Transverse colon (tissue), 4 donors: ENCODE measurements at regions not wholly inside any gene's neighbourhood (a gene's known extent, or its start where the extent isn't known, plus 50 kb on each side); places are given as distances from the start of the nearest gene placed in this dataset.

Source experiments
- DNase-seq: peaks from one replicate; pipeline ENCODE4 v3.0.0-alpha.2; 2019
- H3K27ac ChIP-seq, 4 donors: fragments of 200-600 bp; sonication (generic); 2 replicates each; pipeline ENCODE4 v1.5.1; 2016 to 2018; ENCODE audit warnings: inconsistent platforms in 4 of 4
- H3K27me3 ChIP-seq: fragments of 200-600 bp; sonication (generic); 2 replicates; pipeline ENCODE4 v1.5.1; 2017; ENCODE audit warnings: inconsistent platforms
- H3K36me3 ChIP-seq, 4 donors: fragments of 200-600 bp; sonication (generic); 2 replicates each; pipeline ENCODE4 v1.5.1; 2017 to 2019; ENCODE audit warnings: inconsistent platforms in 4 of 4
- H3K4me1 ChIP-seq, 4 donors: fragments of 200-600 bp; sonication (generic); 2 replicates each; pipeline ENCODE4 v1.5.1; 2017 to 2020; ENCODE audit warnings: inconsistent platforms in 4 of 4
- H3K4me3 ChIP-seq, 4 donors: fragments of 200-600 bp; sonication (generic); 1 replicate in 1 of 4; 2 replicates in 3 of 4; pipeline versions ENCODE4 v1.5.1 to v1.6.1; 2017 to 2019; ENCODE audit warnings: inconsistent platforms in 4 of 4
- H3K9me3 ChIP-seq, 2 donors: fragments of 200-600 bp; sonication (generic); 2 replicates each; pipeline ENCODE4 v1.5.1; 2017 to 2019; ENCODE audit warnings: inconsistent platforms in 2 of 2
- CTCF ChIP-seq, 5 experiments: fragments of 200-600 bp in 3 of 5; fragments of 450-650 bp in 2 of 5; sonication (generic) in 3 of 5; IDR thresholded peaks; 1 replicate in 2 of 5; 2 replicates in 3 of 5; pipeline ENCODE4 v1.5.1; 2016 to 2017; ENCODE audit warnings: antibody characterized with exemption in 5 of 5, inconsistent platforms in 3 of 5, mild to moderate bottlenecking in 2 of 5, moderate library complexity in 1 of 5
- EP300 ChIP-seq: sonication (generic); formaldehyde crosslinking; IDR thresholded peaks from one replicate; pipeline ENCODE4 v1.6.1; 2017; ENCODE audit warnings: antibody characterized with exemption, low read depth
- POLR2A ChIP-seq: fragments of 450-650 bp; IDR thresholded peaks from one replicate; pipeline ENCODE4 v1.6.1; 2016; ENCODE audit warnings: antibody characterized with exemption, mild to moderate bottlenecking, moderate library complexity
- POLR2AphosphoS5 ChIP-seq, 3 donors: sonication (generic); formaldehyde crosslinking; IDR thresholded peaks; one replicate each; pipeline ENCODE4 v1.6.1; 2016; ENCODE audit warnings: antibody characterized with exemption in 3 of 3
- WGBS, 2 donors: methylation state at CpG; one replicate each; pipeline ENCODE4 v1.1.5; 2018; ENCODE audit warnings: low coverage in 1 of 2; 5-methylcytosine and 5-hydroxymethylcytosine counted together
- in situ Hi-C, 4 donors: fragments of 200-750 bp; cut with MboI; loops; one replicate each; pipeline versions ENCODE4 v1.15.0 to v1.15.1; 2017; ENCODE audit warnings: low sequenced_read_pairs in 3 of 4, low pct_ligation_motif_present in 1 of 4, low pct_unique_long_range_greater_than_20kb in 1 of 4
- intact Hi-C: fragments of 100-400 bp; cut with DNase I; formaldehyde crosslinking; loops from one replicate; pipeline ENCODE4 v1.15.1; 2023; ENCODE audit warnings: low total_unique reads

DNA sequence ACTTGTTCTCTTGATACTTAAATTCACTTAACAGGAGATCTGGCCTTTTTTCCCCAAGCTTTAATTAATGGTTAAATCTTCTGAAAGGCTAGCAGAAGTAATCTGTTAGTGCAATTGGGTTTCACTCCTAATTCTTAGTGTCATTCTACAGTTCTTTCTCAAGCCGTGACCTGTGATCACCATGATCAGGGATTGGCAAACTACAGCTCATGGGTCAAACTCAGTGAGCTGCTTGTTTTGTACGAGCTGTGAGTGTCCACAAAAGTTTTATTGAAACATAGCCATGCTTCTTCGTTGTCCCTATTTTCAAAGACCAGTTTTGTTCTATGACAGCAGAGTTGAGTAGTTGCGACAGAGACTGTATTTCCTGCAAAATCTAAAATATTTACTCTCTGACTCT, 109.4 kb upstream of the KCNJ15 start:
- no peak overlapping the region for H3K27ac ChIP-seq
- intact Hi-C loops: no loop called here
- TF ChIP-seq CTCF (IDR thresholded peaks at IDR 0.05) (no peak), EP300 (no peak), POLR2AphosphoS5 (IDR thresholded peaks at IDR 0.05) (no peak), POLR2A (no peak)
- in situ Hi-C loops: loop anchor here in 3 of 4 donors (25.0 kb wide), 1 partner anchor 435 kb away; no protein-coding TSS in a partner anchor
- H3K27me3 ChIP-seq: peaks cover 23% of the 10 kb centered on the region
- peaks cover 0 to 6% of the 10 kb centered on the region in 2 donors for H3K9me3 ChIP-seq
- H3K4me1 ChIP-seq: no peaks in the 10 kb centered on the region
- H3K36me3 ChIP-seq: no peaks in the 10 kb centered on the region
- no peak for DNase-seq
- no peak overlapping the region for H3K4me3 ChIP-seq
- 54 to 79% methylated on average over 4 of the region's 4 CpGs for WGBS, 2 donors

- Histone ChIP-seq H3K36me3 (no peaks in the 10 kb centered on the region), H3K4me3 (no peak overlapping the region), H3K9me3 (peaks cover 0 to 6% of the 10 kb centered on the region in 2 donors), H3K27me3 (peaks cover 23% of the 10 kb centered on the region), H3K27ac (no peak overlapping the region), H3K4me1 (no peaks in the 10 kb centered on the region)
- TF ChIP-seq EP300 (no peak), CTCF (IDR thresholded peaks at IDR 0.05) (no peak), POLR2AphosphoS5 (IDR thresholded peaks at IDR 0.05) (no peak), POLR2A (no peak)
- no peak for DNase-seq
- in situ Hi-C loops: loop anchor here in 3 of 4 donors (25.0 kb wide), 1 partner anchor 436 kb away; no protein-coding TSS in a partner anchor
- intact Hi-C loops: no loop called here
- WGBS, 2 donors: 26 to 50% methylated on average over 1 of the region's 1 CpG
These were observed 108.7 kb upstream of the KCNJ15 start for GRCh38 chr21:38148046-38148445.

GRCh38 chr21:38151021-38151645, 105.7 kb upstream of the KCNJ15 start:
- DNase-seq: no peak
- Histone ChIP-seq H3K9me3 (no peaks in the 10 kb centered on the region), H3K4me1 (no peaks in the 10 kb centered on the region), H3K36me3 (no peaks in the 10 kb centered on the region), H3K4me3 (no peak overlapping the region), H3K27me3 (peaks cover 33% of the 10 kb centered on the region), H3K27ac (no peak overlapping the region)
- TF ChIP-seq POLR2AphosphoS5 (IDR thresholded peaks at IDR 0.05): no peak
- TF ChIP-seq POLR2A: no peak
- no peak for TF ChIP-seq EP300
- no peak for TF ChIP-seq CTCF (IDR thresholded peaks at IDR 0.05)
- 20 to 50% methylated on average over 1 of the region's 1 CpG for WGBS, 2 donors
- in situ Hi-C loops (no loop called here), intact Hi-C loops (no loop called here)

DNA sequence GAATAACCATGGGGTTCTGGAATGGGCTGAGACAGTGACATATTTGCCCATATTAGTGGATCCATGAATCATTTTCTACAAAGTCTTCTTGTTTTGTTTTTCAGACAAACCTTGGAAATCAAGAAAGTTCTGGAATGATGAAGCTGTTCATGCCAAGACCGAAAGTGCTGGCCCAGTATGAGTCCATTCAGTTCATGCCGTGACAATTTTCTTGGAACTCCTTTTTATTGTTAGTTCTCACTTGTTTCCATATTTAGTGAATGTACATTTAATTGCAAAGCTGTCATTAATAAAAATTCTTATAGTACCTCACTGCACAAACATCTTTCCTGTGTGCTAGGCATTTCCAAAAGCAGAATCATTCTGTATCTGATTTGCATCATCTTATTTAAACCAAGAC, 100.6 kb upstream of the KCNJ15 start:
- Histone ChIP-seq H3K9me3 (no peaks in the 10 kb centered on the region), H3K27me3 (peaks cover 30% of the 10 kb centered on the region), H3K4me1 (no peaks in the 10 kb centered on the region), H3K4me3 (no peak overlapping the region), H3K27ac (no peak overlapping the region), H3K36me3 (no peaks in the 10 kb centered on the region)
- TF ChIP-seq CTCF (IDR thresholded peaks at IDR 0.05): no peak
- TF ChIP-seq POLR2A: no peak
- no peak for TF ChIP-seq EP300
- TF ChIP-seq POLR2AphosphoS5 (IDR thresholded peaks at IDR 0.05): no peak
- intact Hi-C loops: no loop called here
- DNase-seq: no peak
- WGBS, 2 donors: 66 to 76% methylated on average over 2 of the region's 2 CpGs
- in situ Hi-C loops: loop anchor here in 1 of 4 donors (5.0 kb wide), 1 partner anchor 196 kb away; no protein-coding TSS in a partner anchor
